GM23338 (cell line): ENCODE measurements at regions not wholly inside any gene's neighbourhood (a gene's known extent, or its start where the extent isn't known, plus 50 kb on each side); places are given as distances from the start of the nearest gene placed in this dataset.

Source experiments
- ATAC-seq: fragments of 200-7000 bp; cut with Tn5 transposase; 3 replicates; pipeline ENCODE4 v1.9.1; 2020
- DNase-seq: peaks from one replicate; pipeline ENCODE4 v3.0.0-alpha.2; 2015; ENCODE audit warnings: low spot score
- H2AFZ ChIP-seq: fragments of 200-600 bp; sonication (generic); 2 replicates; pipeline ENCODE4 v1.8.0; 2016; ENCODE audit warnings: antibody characterized with exemption, mild to moderate bottlenecking, moderate library complexity
- H3F3A ChIP-seq: fragments of 200-600 bp; sonication (generic); replicated peaks from 2 replicates; pipeline ENCODE4 v1.8.0; 2017; ENCODE audit warnings: antibody characterized with exemption, mixed run types, low read depth
- H3K27ac ChIP-seq: fragments of 200-600 bp; sonication (generic); 2 replicates; pipeline ENCODE4 v1.6.1; 2016; ENCODE audit warnings: low read depth
- H3K27me3 ChIP-seq: fragments of 200-600 bp; sonication (generic); 2 replicates; pipeline ENCODE4 v1.8.0; 2016; ENCODE audit warnings: mild to moderate bottlenecking, mixed run types, moderate library complexity; ENCODE audit not compliant: insufficient read depth
- H3K36me3 ChIP-seq: fragments of 200-600 bp; sonication (generic); 2 replicates; pipeline ENCODE4 v1.8.0; 2016; ENCODE audit warnings: mild to moderate bottlenecking; ENCODE audit not compliant: insufficient read depth
- H3K4me1 ChIP-seq: fragments of 200-600 bp; sonication (generic); 2 replicates; pipeline ENCODE4 v1.8.0; 2016; ENCODE audit warnings: mild to moderate bottlenecking, moderate library complexity; ENCODE audit not compliant: insufficient read depth
- H3K4me2 ChIP-seq: fragments of 200-600 bp; sonication (generic); 2 replicates; pipeline ENCODE4 v1.7.1; 2017; ENCODE audit warnings: mixed run types
- H3K4me3 ChIP-seq: fragments of 200-600 bp; sonication (generic); 2 replicates; pipeline ENCODE4 v1.6.1; 2016; ENCODE audit warnings: mixed run types
- H3K79me2 ChIP-seq: fragments of 200-600 bp; sonication (generic); replicated peaks from 2 replicates; pipeline ENCODE4 v1.8.0; 2017; ENCODE audit warnings: mild to moderate bottlenecking; ENCODE audit not compliant: insufficient read depth
- H3K9me2 ChIP-seq: fragments of 200-600 bp; sonication (generic); 2 replicates; pipeline ENCODE4 v1.8.0; 2017; ENCODE audit not compliant: insufficient read depth
- H4K20me1 ChIP-seq: fragments of 200-600 bp; sonication (generic); replicated peaks from 2 replicates; pipeline ENCODE4 v1.8.0; 2017; ENCODE audit warnings: mild to moderate bottlenecking; ENCODE audit not compliant: insufficient read depth
- H3K27ac Mint-ChIP-seq: 2 replicates; pipeline ENCODE4 v1.8.0; 2020; ENCODE audit warnings: inconsistent platforms, mild to moderate bottlenecking, moderate library complexity, mixed read lengths
- H3K27me3 Mint-ChIP-seq: 3 replicates; pipeline ENCODE4 v1.8.0; 2022; ENCODE audit warnings: low read depth, mild to moderate bottlenecking, moderate library complexity, mixed read lengths, inconsistent platforms; ENCODE audit not compliant: insufficient read depth, poor library complexity
- H3K36me3 Mint-ChIP-seq: 3 replicates; pipeline ENCODE4 v1.8.0; 2021; ENCODE audit warnings: low read depth, mild to moderate bottlenecking, inconsistent platforms, moderate library complexity, mixed read lengths
- H3K4me1 Mint-ChIP-seq: 3 replicates; pipeline ENCODE4 v1.8.0; 2020; ENCODE audit warnings: mild to moderate bottlenecking, inconsistent platforms, mixed read lengths
- H3K4me3 Mint-ChIP-seq: 3 replicates; pipeline ENCODE4 v1.8.0; 2021; ENCODE audit warnings: moderate library complexity, mild to moderate bottlenecking, inconsistent platforms, mixed read lengths
- H3K9me3 Mint-ChIP-seq: 3 replicates; pipeline ENCODE4 v1.8.0; 2020; ENCODE audit warnings: moderate library complexity, mild to moderate bottlenecking, inconsistent platforms, mixed read lengths
- CREB1 ChIP-seq: fragments of 250-450 bp; sonication (Bioruptor Pico); IDR thresholded peaks from 2 replicates; pipeline ENCODE4 v1.5.0; 2020; ENCODE audit warnings: low read depth, mild to moderate bottlenecking, moderate library complexity
- EZH2phosphoT487 ChIP-seq: fragments of 200-600 bp; sonication (generic); IDR thresholded peaks from one replicate; pipeline ENCODE4 v1.8.1; 2018; ENCODE audit warnings: antibody characterized with exemption; ENCODE audit not compliant: unreplicated experiment
- NANOG ChIP-seq: IDR thresholded peaks from 2 replicates; pipeline ENCODE4 v1.6.1; 2016; ENCODE audit warnings: antibody characterized with exemption, borderline replicate concordance
- POLR2AphosphoS5 ChIP-seq: IDR thresholded peaks from 2 replicates; pipeline ENCODE4 v1.6.1; 2016; ENCODE audit warnings: antibody characterized with exemption, low read depth
- REST ChIP-seq: IDR thresholded peaks from one replicate; pipeline ENCODE4 v1.6.1; 2018; ENCODE audit warnings: antibody characterized with exemption; ENCODE audit not compliant: unreplicated experiment
- ZNF114 ChIP-seq: fragments of 250-450 bp; sonication (Bioruptor Pico); IDR thresholded peaks from 2 replicates; pipeline ENCODE4 v1.5.0; 2020; ENCODE audit warnings: mild to moderate bottlenecking, moderate library complexity
- ZNF331 ChIP-seq: fragments of 250-450 bp; sonication (Bioruptor Pico); IDR thresholded peaks from 2 replicates; pipeline ENCODE4 v1.5.0; 2020; ENCODE audit warnings: low read depth, mild to moderate bottlenecking, moderate library complexity
- TF ChIP-seq, protein P1 (sequence below): fragments of 250-450 bp; sonication (Bioruptor Pico); IDR thresholded peaks from 2 replicates; pipeline ENCODE4 v1.5.0; 2020; ENCODE audit warnings: mild to moderate bottlenecking, moderate library complexity

- Mint-ChIP-seq H3K27me3 (no peaks in the 10 kb centered on the region), H3K27ac (no peak overlapping the region), H3K4me3 (no peak overlapping the region), H3K36me3 (no peaks in the 10 kb centered on the region), H3K9me3 (no peaks in the 10 kb centered on the region), H3K4me1 (no peaks in the 10 kb centered on the region)
- H3K4me2 ChIP-seq = no peak overlapping the region
- H3K4me1 ChIP-seq = no peaks in the 10 kb centered on the region
- no peak for DNase-seq
- no peaks in the 10 kb centered on the region for H3K27me3 ChIP-seq
- H3K27ac ChIP-seq = no peak overlapping the region
- ATAC-seq = no peak
- no peaks in the 10 kb centered on the region for H3K9me2 ChIP-seq
- no peak overlapping the region for H2AFZ ChIP-seq
- H3K4me3 ChIP-seq = no peak overlapping the region
- no peaks in the 10 kb centered on the region for H4K20me1 ChIP-seq
- H3F3A ChIP-seq = no peaks in the 10 kb centered on the region
- H3K36me3 ChIP-seq = no peaks in the 10 kb centered on the region
- H3K79me2 ChIP-seq = no peaks in the 10 kb centered on the region
- no peak for TF ChIP-seq EZH2phosphoT487
- no peak for TF ChIP-seq POLR2AphosphoS5
- no peak for TF ChIP-seq ZNF114 (CRISPR knock-in tag)
- TF ChIP-seq, protein P1, sequence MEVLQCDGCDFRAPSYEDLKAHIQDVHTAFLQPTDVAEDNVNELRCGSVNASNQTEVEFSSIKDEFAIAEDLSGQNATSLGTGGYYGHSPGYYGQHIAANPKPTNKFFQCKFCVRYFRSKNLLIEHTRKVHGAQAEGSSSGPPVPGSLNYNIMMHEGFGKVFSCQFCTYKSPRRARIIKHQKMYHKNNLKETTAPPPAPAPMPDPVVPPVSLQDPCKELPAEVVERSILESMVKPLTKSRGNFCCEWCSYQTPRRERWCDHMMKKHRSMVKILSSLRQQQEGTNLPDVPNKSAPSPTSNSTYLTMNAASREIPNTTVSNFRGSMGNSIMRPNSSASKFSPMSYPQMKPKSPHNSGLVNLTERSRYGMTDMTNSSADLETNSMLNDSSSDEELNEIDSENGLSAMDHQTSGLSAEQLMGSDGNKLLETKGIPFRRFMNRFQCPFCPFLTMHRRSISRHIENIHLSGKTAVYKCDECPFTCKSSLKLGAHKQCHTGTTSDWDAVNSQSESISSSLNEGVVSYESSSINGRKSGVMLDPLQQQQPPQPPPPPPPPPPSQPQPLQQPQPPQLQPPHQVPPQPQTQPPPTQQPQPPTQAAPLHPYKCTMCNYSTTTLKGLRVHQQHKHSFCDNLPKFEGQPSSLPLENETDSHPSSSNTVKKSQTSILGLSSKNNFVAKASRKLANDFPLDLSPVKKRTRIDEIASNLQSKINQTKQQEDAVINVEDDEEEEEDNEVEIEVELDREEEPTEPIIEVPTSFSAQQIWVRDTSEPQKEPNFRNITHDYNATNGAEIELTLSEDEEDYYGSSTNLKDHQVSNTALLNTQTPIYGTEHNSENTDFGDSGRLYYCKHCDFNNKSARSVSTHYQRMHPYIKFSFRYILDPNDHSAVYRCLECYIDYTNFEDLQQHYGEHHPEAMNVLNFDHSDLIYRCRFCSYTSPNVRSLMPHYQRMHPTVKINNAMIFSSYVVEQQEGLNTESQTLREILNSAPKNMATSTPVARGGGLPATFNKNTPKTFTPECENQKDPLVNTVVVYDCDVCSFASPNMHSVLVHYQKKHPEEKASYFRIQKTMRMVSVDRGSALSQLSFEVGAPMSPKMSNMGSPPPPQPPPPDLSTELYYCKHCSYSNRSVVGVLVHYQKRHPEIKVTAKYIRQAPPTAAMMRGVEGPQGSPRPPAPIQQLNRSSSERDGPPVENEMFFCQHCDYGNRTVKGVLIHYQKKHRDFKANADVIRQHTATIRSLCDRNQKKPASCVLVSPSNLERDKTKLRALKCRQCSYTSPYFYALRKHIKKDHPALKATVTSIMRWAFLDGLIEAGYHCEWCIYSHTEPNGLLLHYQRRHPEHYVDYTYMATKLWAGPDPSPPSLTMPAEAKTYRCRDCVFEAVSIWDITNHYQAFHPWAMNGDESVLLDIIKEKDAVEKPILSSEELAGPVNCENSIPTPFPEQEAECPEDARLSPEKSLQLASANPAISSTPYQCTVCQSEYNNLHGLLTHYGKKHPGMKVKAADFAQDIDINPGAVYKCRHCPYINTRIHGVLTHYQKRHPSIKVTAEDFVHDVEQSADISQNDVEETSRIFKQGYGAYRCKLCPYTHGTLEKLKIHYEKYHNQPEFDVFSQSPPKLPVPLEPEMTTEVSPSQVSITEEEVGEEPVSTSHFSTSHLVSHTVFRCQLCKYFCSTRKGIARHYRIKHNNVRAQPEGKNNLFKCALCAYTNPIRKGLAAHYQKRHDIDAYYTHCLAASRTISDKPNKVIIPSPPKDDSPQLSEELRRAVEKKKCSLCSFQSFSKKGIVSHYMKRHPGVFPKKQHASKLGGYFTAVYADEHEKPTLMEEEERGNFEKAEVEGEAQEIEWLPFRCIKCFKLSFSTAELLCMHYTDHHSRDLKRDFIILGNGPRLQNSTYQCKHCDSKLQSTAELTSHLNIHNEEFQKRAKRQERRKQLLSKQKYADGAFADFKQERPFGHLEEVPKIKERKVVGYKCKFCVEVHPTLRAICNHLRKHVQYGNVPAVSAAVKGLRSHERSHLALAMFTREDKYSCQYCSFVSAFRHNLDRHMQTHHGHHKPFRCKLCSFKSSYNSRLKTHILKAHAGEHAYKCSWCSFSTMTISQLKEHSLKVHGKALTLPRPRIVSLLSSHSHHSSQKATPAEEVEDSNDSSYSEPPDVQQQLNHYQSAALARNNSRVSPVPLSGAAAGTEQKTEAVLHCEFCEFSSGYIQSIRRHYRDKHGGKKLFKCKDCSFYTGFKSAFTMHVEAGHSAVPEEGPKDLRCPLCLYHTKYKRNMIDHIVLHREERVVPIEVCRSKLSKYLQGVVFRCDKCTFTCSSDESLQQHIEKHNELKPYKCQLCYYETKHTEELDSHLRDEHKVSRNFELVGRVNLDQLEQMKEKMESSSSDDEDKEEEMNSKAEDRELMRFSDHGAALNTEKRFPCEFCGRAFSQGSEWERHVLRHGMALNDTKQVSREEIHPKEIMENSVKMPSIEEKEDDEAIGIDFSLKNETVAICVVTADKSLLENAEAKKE = no peak
Measured at GRCh38 chrX:51053741-51054140, 143.2 kb downstream of the BMP15 start.

DNA sequence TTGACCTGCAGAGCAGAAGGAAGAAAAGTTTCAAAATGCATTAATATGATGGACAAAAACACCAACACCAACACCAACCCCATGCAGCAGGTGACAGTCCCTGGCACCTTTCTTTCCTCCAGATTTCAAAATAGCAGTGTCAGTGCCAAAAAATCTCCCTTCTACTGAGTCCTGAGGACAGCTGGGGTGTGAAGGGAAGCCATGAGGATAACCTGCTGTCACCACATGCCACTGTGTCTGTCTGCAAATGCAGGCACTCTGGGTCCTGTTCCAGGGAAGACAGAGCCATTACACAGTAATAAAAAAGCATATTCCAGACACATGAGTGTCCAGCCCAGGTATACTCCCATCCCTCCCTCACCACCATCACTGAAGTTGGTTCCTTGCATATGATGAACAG is 187.5 kb downstream of the BMP15 start:
- peaks cover 5% of the 10 kb centered on the region; the same call in 1 of the 3 replicates for H3K4me1 Mint-ChIP-seq
- no peak overlapping the region for H3K4me2 ChIP-seq
- H3K27me3 ChIP-seq = no peaks in the 10 kb centered on the region
- H3K27ac Mint-ChIP-seq = no peak overlapping the region
- ATAC-seq = no peak
- no peaks in the 10 kb centered on the region for H3K79me2 ChIP-seq
- no peak overlapping the region for H3K4me3 Mint-ChIP-seq
- no peaks in the 10 kb centered on the region for H3K9me2 ChIP-seq
- no peak overlapping the region for H2AFZ ChIP-seq
- no peaks in the 10 kb centered on the region for H3K9me3 Mint-ChIP-seq
- H4K20me1 ChIP-seq = no peaks in the 10 kb centered on the region
- no peaks in the 10 kb centered on the region for H3K4me1 ChIP-seq
- no peaks in the 10 kb centered on the region for H3K36me3 Mint-ChIP-seq
- H3K27me3 Mint-ChIP-seq = peaks cover 6% of the 10 kb centered on the region
- no peak for DNase-seq
- H3K36me3 ChIP-seq = no peaks in the 10 kb centered on the region
- no peak overlapping the region for H3K4me3 ChIP-seq
- H3K27ac ChIP-seq = no peak overlapping the region
- no peaks in the 10 kb centered on the region for H3F3A ChIP-seq
- no peak for TF ChIP-seq ZNF331 (CRISPR knock-in tag)
- no peak for TF ChIP-seq CREB1 (CRISPR knock-in tag)
- no peak for TF ChIP-seq REST
- TF ChIP-seq NANOG = no peak
- TF ChIP-seq POLR2AphosphoS5 = no peak
